OCI-LY7 (cell line): ENCODE measurements at regions not wholly inside any gene's neighbourhood (a gene's known extent, or its start where the extent isn't known, plus 50 kb on each side); places are given as distances from the start of the nearest gene placed in this dataset.
A peak's percentile ranks its signal among the peaks of the same experiment; 100 is the strongest.

Source experiments
- BruUV-seq: library from RNA; stranded (reverse); fragments of 400-500 nt; replicated peaks from 2 replicates; lab custom pipeline; 2021; lab: Mats Ljungman, UMichigan
- CTCF ChIA-PET: fragments of 300-600 bp; sonication (Branson Sonifier 250); formaldehyde crosslinking; loops from one replicate; lab custom pipeline; 2022; ENCODE audit warnings: antibody characterized with exemption; ENCODE audit not compliant: unreplicated experiment; lab: Charles Lee
- POLR2A ChIA-PET: fragments of 300-600 bp; sonication (Branson Sonifier 250); formaldehyde crosslinking; loops from one replicate; lab custom pipeline; 2022; ENCODE audit warnings: antibody characterized with exemption; lab: Charles Lee
- DNase-seq: peaks from one replicate; pipeline ENCODE4 v3.0.0-alpha.2; 2015; ENCODE audit warnings: low spot score
- H2AFZ ChIP-seq: fragments of 200-600 bp; sonication (generic), shearing (Covaris generic); 2 replicates; pipeline ENCODE4 v1.6.1; 2014; ENCODE audit warnings: mild to moderate bottlenecking, antibody characterized with exemption, low read length, moderate library complexity
- H3K27ac ChIP-seq: fragments of 200-600 bp; sonication (generic); 2 replicates; pipeline ENCODE4 v1.5.1; 2014; ENCODE audit warnings: mixed run types, low read depth, mild to moderate bottlenecking, moderate library complexity, low read length, inconsistent platforms; ENCODE audit not compliant: poor library complexity, severe bottlenecking
- H3K36me3 ChIP-seq: fragments of 200-600 bp; sonication (generic); 2 replicates; pipeline ENCODE4 v1.6.1; 2014; ENCODE audit warnings: mild to moderate bottlenecking, antibody characterized with exemption, low read length, moderate library complexity, mixed read lengths; ENCODE audit not compliant: insufficient read depth
- H3K4me1 ChIP-seq: fragments of 200-600 bp; sonication (generic); 2 replicates; pipeline ENCODE4 v1.5.1; 2014; ENCODE audit warnings: mild to moderate bottlenecking, low read length; ENCODE audit not compliant: insufficient read depth, poor library complexity, severe bottlenecking
- H3K4me2 ChIP-seq: fragments of 200-600 bp; sonication (generic); 2 replicates; pipeline ENCODE4 v1.6.1; 2014; ENCODE audit warnings: mild to moderate bottlenecking, low read length
- H3K4me3 ChIP-seq: fragments of 200-600 bp; sonication (generic); 2 replicates; pipeline ENCODE4 v1.5.1; 2014; ENCODE audit warnings: mild to moderate bottlenecking, low read depth, low read length; ENCODE audit not compliant: poor library complexity, severe bottlenecking
- H3K79me2 ChIP-seq: fragments of 200-600 bp; sonication (generic); 2 replicates; pipeline ENCODE4 v1.6.1; 2016; ENCODE audit warnings: low read depth, mild to moderate bottlenecking, low read length, moderate library complexity, mixed read lengths; ENCODE audit not compliant: insufficient read depth
- H3K9me2 ChIP-seq: fragments of 200-600 bp; sonication (generic); 2 replicates; pipeline ENCODE4 v1.6.1; 2016; ENCODE audit warnings: mild to moderate bottlenecking, low read length, mixed read lengths; ENCODE audit not compliant: insufficient read depth
- H3K9me3 ChIP-seq: fragments of 200-600 bp; sonication (generic); 2 replicates; pipeline ENCODE4 v1.6.1; 2014; ENCODE audit warnings: mild to moderate bottlenecking, mixed run types, low read length, mixed read lengths
- H4K20me1 ChIP-seq: fragments of 200-600 bp; sonication (generic); 2 replicates; pipeline ENCODE4 v1.6.1; 2014; ENCODE audit warnings: mild to moderate bottlenecking, antibody characterized with exemption, low read length, moderate library complexity, mixed read lengths; ENCODE audit not compliant: insufficient read depth
- CTCF ChIP-seq: fragments of 200-600 bp; sonication (generic); conservative IDR thresholded peaks from 2 replicates; pipeline ENCODE4 v1.5.1; 2014; ENCODE audit warnings: mild to moderate bottlenecking, antibody characterized with exemption, low read length, moderate library complexity, mixed read lengths
- EZH2phosphoT487 ChIP-seq: fragments of 200-600 bp; sonication (generic); IDR thresholded peaks from 2 replicates; pipeline ENCODE4 v1.6.1; 2018; ENCODE audit warnings: low read depth, borderline replicate concordance, mild to moderate bottlenecking, mixed run types, antibody characterized with exemption, low read length, moderate library complexity, mixed read lengths
- intact Hi-C: fragments of 100-400 bp; cut with micrococcal nuclease; formaldehyde crosslinking; loops from one replicate; pipeline ENCODE4 v1.10.0; 2022; ENCODE audit not compliant: unreplicated experiment

- Histone ChIP-seq H3K4me2 (no peak overlapping the region), H2AFZ (no peak overlapping the region), H3K79me2 (no peaks in the 10 kb centered on the region), H3K4me3 (no peak overlapping the region), H3K4me1 (no peaks in the 10 kb centered on the region), H3K36me3 (no peaks in the 10 kb centered on the region), H3K27ac (no peak overlapping the region), H3K9me2 (no peaks in the 10 kb centered on the region), H3K9me3 (0 out of 2 replicates have a peak, but pooled peaks cover 7% of the 10 kb centered on the region), H4K20me1 (no peaks in the 10 kb centered on the region)
- TF ChIP-seq EZH2phosphoT487 = no peak
- no peak for TF ChIP-seq CTCF
- POLR2A ChIA-PET = no interaction called here
- DNase-seq = no peak
- no TSS peak for BruUV-seq
- CTCF ChIA-PET = no interaction called here
- intact Hi-C loops = no loop called here
These were observed 229.1 kb downstream of the S1PR1 start for GRCh38 chr1:101465941-101466340.

- H3K4me1 ChIP-seq = peaks cover 5% of the 10 kb centered on the region
- no peaks in the 10 kb centered on the region for H3K36me3 ChIP-seq
- no peak overlapping the region for H3K4me3 ChIP-seq
- CTCF ChIA-PET = no interaction called here
- no peaks in the 10 kb centered on the region for H3K9me2 ChIP-seq
- no peak overlapping the region for H3K27ac ChIP-seq
- no TSS peak for BruUV-seq
- no peaks in the 10 kb centered on the region for H3K79me2 ChIP-seq
- intact Hi-C loops = no loop called here
- H3K9me3 ChIP-seq = no peaks in the 10 kb centered on the region
- H3K4me2 ChIP-seq = no peak overlapping the region
- peak; percentile 84 for TF ChIP-seq CTCF
- no peak for TF ChIP-seq EZH2phosphoT487
- peak; percentile 58 for DNase-seq
- no peak overlapping the region for H2AFZ ChIP-seq
- POLR2A ChIA-PET = interaction anchor here (0.6 to 1.2 kb wide), 2 partner anchors 9 to 332 kb away, joined by 3 read pairs; no protein-coding TSS in a partner anchor
- H4K20me1 ChIP-seq = no peaks in the 10 kb centered on the region
These were observed 237.3 kb downstream of the S1PR1 start for GRCh38 chr1:101474039-101474665.

- no peaks in the 10 kb centered on the region for H3K36me3 ChIP-seq
- intact Hi-C loops = no loop called here
- ChIA-PET CTCF (no interaction called here), POLR2A (no interaction called here)
- DNase-seq = no peak
- no peak overlapping the region for H2AFZ ChIP-seq
- TF ChIP-seq CTCF (no peak), EZH2phosphoT487 (no peak)
- H3K9me3 ChIP-seq = no peaks in the 10 kb centered on the region
- no peak overlapping the region for H3K4me2 ChIP-seq
- peaks cover 5% of the 10 kb centered on the region for H3K4me1 ChIP-seq
- BruUV-seq = no TSS peak
- H3K4me3 ChIP-seq = no peak overlapping the region
- no peaks in the 10 kb centered on the region for H3K79me2 ChIP-seq
- no peaks in the 10 kb centered on the region for H4K20me1 ChIP-seq
- H3K27ac ChIP-seq = no peak overlapping the region
- no peaks in the 10 kb centered on the region for H3K9me2 ChIP-seq
These were observed 239.7 kb downstream of the S1PR1 start for GRCh38 chr1:101476541-101476940.
